ENCODE measurements at regions not wholly inside any gene's neighbourhood (a gene's known extent, or its start where the extent isn't known, plus 50 kb on each side); places are given as distances from the start of the nearest gene placed in this dataset.
"Not testable (repeated sequence)": the region's sequence is repeated elsewhere in the genome, so short reads cannot be mapped to it uniquely, and the experiment has no call there.

GRCh38 chr6:835476-836160 is 142.7 kb upstream of the EXOC2 start:
- no CpG with 5 or more reads among the region's 3 CpGs for WGBS (ENCODE audit: insufficient coverage, low lambda C conversion rate)
- Histone ChIP-seq H3K9me3 (ENCODE audit: control insufficient read depth, low read depth, low read length) (no peaks in the 10 kb centered on the region), H3K4me3 (ENCODE audit: low read length) (no peak overlapping the region), H3K4me1 (ENCODE audit: control insufficient read depth, insufficient read depth, low read length) (no peaks in the 10 kb centered on the region), H3K27ac (ENCODE audit: low read length) (no peak overlapping the region), H3K36me3 (ENCODE audit: control insufficient read depth, insufficient read depth, low read length) (no peaks in the 10 kb centered on the region), H3K27me3 (ENCODE audit: control insufficient read depth, insufficient read depth, low read length) (no peaks in the 10 kb centered on the region)
- no peak for DNase-seq

GRCh38 chr6:834866-835265 is 141.9 kb upstream of the EXOC2 start:
- Histone ChIP-seq H3K27me3 (ENCODE audit: control insufficient read depth, insufficient read depth, low read length) (no peaks in the 10 kb centered on the region), H3K27ac (ENCODE audit: low read length) (no peak overlapping the region), H3K36me3 (ENCODE audit: control insufficient read depth, insufficient read depth, low read length) (no peaks in the 10 kb centered on the region), H3K4me1 (ENCODE audit: control insufficient read depth, insufficient read depth, low read length) (no peaks in the 10 kb centered on the region), H3K4me3 (ENCODE audit: low read length) (no peak overlapping the region), H3K9me3 (ENCODE audit: control insufficient read depth, low read depth, low read length) (no peaks in the 10 kb centered on the region)
- DNase-seq = no peak
- WGBS (ENCODE audit: insufficient coverage, low lambda C conversion rate) = 60% methylated on average over 1 of the region's 2 CpGs

- H3K27me3 ChIP-seq (ENCODE audit: control insufficient read depth, insufficient read depth, low read length) = peaks cover 2% of the 10 kb centered on the region
- DNase-seq = no peak
- no peaks in the 10 kb centered on the region for H3K36me3 ChIP-seq (ENCODE audit: control insufficient read depth, insufficient read depth, low read length)
- 90% methylated on average over 2 of the region's 2 CpGs for WGBS (ENCODE audit: insufficient coverage, low lambda C conversion rate)
- no peak overlapping the region for H3K4me3 ChIP-seq (ENCODE audit: low read length)
- H3K9me3 ChIP-seq (ENCODE audit: control insufficient read depth, low read depth, low read length) = no peaks in the 10 kb centered on the region
- H3K27ac ChIP-seq (ENCODE audit: low read length) = no peak overlapping the region
- no peaks in the 10 kb centered on the region for H3K4me1 ChIP-seq (ENCODE audit: control insufficient read depth, insufficient read depth, low read length)
Observed at GRCh38 chr6:834190-834589, 141.3 kb upstream of the EXOC2 start.

GRCh38 chr6:832804-833203 is 139.9 kb upstream of the EXOC2 start:
- H3K36me3 ChIP-seq (ENCODE audit: control insufficient read depth, insufficient read depth, low read length); H3K9me3 ChIP-seq (ENCODE audit: control insufficient read depth, low read depth, low read length); H3K4me1 ChIP-seq (ENCODE audit: control insufficient read depth, insufficient read depth, low read length); H3K4me3 ChIP-seq (ENCODE audit: low read length); DNase-seq; H3K27me3 ChIP-seq (ENCODE audit: control insufficient read depth, insufficient read depth, low read length); H3K27ac ChIP-seq (ENCODE audit: low read length): not testable (repeated sequence)
- 100% methylated on average over 1 of the region's 2 CpGs for whole genome bisulfite sequencing (ENCODE audit: insufficient coverage, low lambda C conversion rate)

- WGBS (ENCODE audit: insufficient coverage, low lambda C conversion rate) = no CpG with 5 or more reads among the region's 6 CpGs
- no peaks in the 10 kb centered on the region for H3K36me3 ChIP-seq (ENCODE audit: control insufficient read depth, insufficient read depth, low read length)
- peaks cover 2% of the 10 kb centered on the region for H3K27me3 ChIP-seq (ENCODE audit: control insufficient read depth, insufficient read depth, low read length)
- no peak overlapping the region for H3K4me3 ChIP-seq (ENCODE audit: low read length)
- H3K27ac ChIP-seq (ENCODE audit: low read length) = no peak overlapping the region
- H3K9me3 ChIP-seq (ENCODE audit: control insufficient read depth, low read depth, low read length) = no peaks in the 10 kb centered on the region
- no peaks in the 10 kb centered on the region for H3K4me1 ChIP-seq (ENCODE audit: control insufficient read depth, insufficient read depth, low read length)
- DNase-seq = no peak
Observed at GRCh38 chr6:830667-831327, 137.9 kb upstream of the EXOC2 start.

GRCh38 chr6:829656-830055 is 136.7 kb upstream of the EXOC2 start:
- no peak for DNase-seq
- no peak overlapping the region for H3K27ac ChIP-seq (ENCODE audit: low read length)
- H3K36me3 ChIP-seq (ENCODE audit: control insufficient read depth, insufficient read depth, low read length) = no peaks in the 10 kb centered on the region
- H3K9me3 ChIP-seq (ENCODE audit: control insufficient read depth, low read depth, low read length) = no peaks in the 10 kb centered on the region
- WGBS (ENCODE audit: insufficient coverage, low lambda C conversion rate) = 100% methylated on average over 1 of the region's 4 CpGs
- H3K27me3 ChIP-seq (ENCODE audit: control insufficient read depth, insufficient read depth, low read length) = peaks cover 2% of the 10 kb centered on the region
- no peak overlapping the region for H3K4me3 ChIP-seq (ENCODE audit: low read length)
- no peaks in the 10 kb centered on the region for H3K4me1 ChIP-seq (ENCODE audit: control insufficient read depth, insufficient read depth, low read length)

GRCh38 chr6:827431-827830 is 134.5 kb upstream of the EXOC2 start:
- Histone ChIP-seq H3K27ac (ENCODE audit: low read length) (no peak overlapping the region), H3K27me3 (ENCODE audit: control insufficient read depth, insufficient read depth, low read length) (peaks cover 2% of the 10 kb centered on the region), H3K9me3 (ENCODE audit: control insufficient read depth, low read depth, low read length) (no peaks in the 10 kb centered on the region), H3K36me3 (ENCODE audit: control insufficient read depth, insufficient read depth, low read length) (no peaks in the 10 kb centered on the region), H3K4me3 (ENCODE audit: low read length) (no peak overlapping the region), H3K4me1 (ENCODE audit: control insufficient read depth, insufficient read depth, low read length) (no peaks in the 10 kb centered on the region)
- DNase-seq = no peak
- no CpG with 5 or more reads among the region's 1 CpG for WGBS (ENCODE audit: insufficient coverage, low lambda C conversion rate)

GRCh38 chr6:819122-819521 is 126.2 kb upstream of the EXOC2 start:
- no CpG with 5 or more reads among the region's 5 CpGs for WGBS (ENCODE audit: insufficient coverage, low lambda C conversion rate)
- Histone ChIP-seq H3K27me3 (ENCODE audit: control insufficient read depth, insufficient read depth, low read length) (peaks cover 2% of the 10 kb centered on the region), H3K27ac (ENCODE audit: low read length) (peak overlapping the region; percentile 33), H3K4me3 (ENCODE audit: low read length) (no peak overlapping the region), H3K36me3 (ENCODE audit: control insufficient read depth, insufficient read depth, low read length) (no peaks in the 10 kb centered on the region), H3K9me3 (ENCODE audit: control insufficient read depth, low read depth, low read length) (no peaks in the 10 kb centered on the region), H3K4me1 (ENCODE audit: control insufficient read depth, insufficient read depth, low read length) (peaks cover 16% of the 10 kb centered on the region)
- DNase-seq = peak in 1 of 2 donors; percentile 58

- peaks cover 16% of the 10 kb centered on the region for H3K4me1 ChIP-seq (ENCODE audit: control insufficient read depth, insufficient read depth, low read length)
- peaks cover 2% of the 10 kb centered on the region for H3K27me3 ChIP-seq (ENCODE audit: control insufficient read depth, insufficient read depth, low read length)
- H3K4me3 ChIP-seq (ENCODE audit: low read length) = no peak overlapping the region
- peak; percentile 77 to 92 for DNase-seq
- no peak overlapping the region for H3K27ac ChIP-seq (ENCODE audit: low read length)
- H3K36me3 ChIP-seq (ENCODE audit: control insufficient read depth, insufficient read depth, low read length) = no peaks in the 10 kb centered on the region
- no CpG with 5 or more reads among the region's 2 CpGs for WGBS (ENCODE audit: insufficient coverage, low lambda C conversion rate)
- H3K9me3 ChIP-seq (ENCODE audit: control insufficient read depth, low read depth, low read length) = no peaks in the 10 kb centered on the region
Observed at GRCh38 chr6:818196-818595, 125.3 kb upstream of the EXOC2 start.

- Histone ChIP-seq H3K27ac (ENCODE audit: low read length) (no peak overlapping the region), H3K9me3 (ENCODE audit: control insufficient read depth, low read depth, low read length) (no peaks in the 10 kb centered on the region), H3K27me3 (ENCODE audit: control insufficient read depth, insufficient read depth, low read length) (peaks cover 2% of the 10 kb centered on the region), H3K4me1 (ENCODE audit: control insufficient read depth, insufficient read depth, low read length) (peaks cover 16% of the 10 kb centered on the region), H3K4me3 (ENCODE audit: low read length) (no peak overlapping the region), H3K36me3 (ENCODE audit: control insufficient read depth, insufficient read depth, low read length) (no peaks in the 10 kb centered on the region)
- no CpG with 5 or more reads among the region's 11 CpGs for WGBS (ENCODE audit: insufficient coverage, low lambda C conversion rate)
- DNase-seq = peak; percentile 50 to 66
Observed at GRCh38 chr6:816510-817084, 123.7 kb upstream of the EXOC2 start.
